ENCODE measurements at regions not wholly inside any gene's neighbourhood (a gene's known extent, or its start where the extent isn't known, plus 50 kb on each side); places are given as distances from the start of the nearest gene placed in this dataset.
A peak's percentile ranks its signal among the peaks of the same experiment; 100 is the strongest.

DNA sequence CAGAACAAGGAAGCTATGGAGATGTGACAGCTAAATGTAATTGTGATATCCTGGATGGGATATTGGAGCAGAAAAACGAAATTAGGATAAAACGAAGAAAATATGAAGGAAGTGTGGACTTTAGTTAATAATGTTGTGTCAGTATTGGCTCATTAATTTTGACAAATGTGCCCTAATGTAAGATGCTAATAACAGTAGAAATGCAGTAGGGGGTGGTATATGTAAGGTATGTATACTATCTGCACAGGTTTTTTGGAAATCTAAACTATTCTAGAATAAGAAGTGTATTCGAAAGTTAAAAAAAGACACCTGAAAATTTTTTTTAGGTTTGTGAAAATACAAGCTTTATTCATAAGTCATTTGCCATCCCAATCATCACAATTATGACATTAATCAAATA lies 421.4 kb upstream of the B3GALT2 start:
- DNase-seq (ENCODE audit: low spot score) = no peak

DNA sequence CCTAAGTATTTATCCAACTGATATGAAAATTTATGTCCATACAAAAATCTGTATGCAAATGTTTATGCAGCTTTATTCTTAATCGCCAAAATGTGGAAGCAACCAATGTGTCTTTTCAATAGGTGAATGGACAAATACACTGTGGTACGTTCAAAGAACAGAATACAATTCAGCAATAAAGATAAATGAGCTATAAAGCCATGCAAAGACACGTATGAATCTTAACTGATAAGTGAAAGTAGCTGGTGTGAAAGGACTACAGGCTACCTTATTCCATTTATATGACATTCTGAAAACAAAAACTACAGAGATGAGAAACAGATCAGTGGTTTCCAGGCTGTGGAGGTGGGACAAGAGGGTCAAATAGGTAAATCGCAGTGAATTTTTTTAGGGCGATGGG lies 419.6 kb upstream of the B3GALT2 start:
- DNase-seq (ENCODE audit: low spot score) = no peak

DNA sequence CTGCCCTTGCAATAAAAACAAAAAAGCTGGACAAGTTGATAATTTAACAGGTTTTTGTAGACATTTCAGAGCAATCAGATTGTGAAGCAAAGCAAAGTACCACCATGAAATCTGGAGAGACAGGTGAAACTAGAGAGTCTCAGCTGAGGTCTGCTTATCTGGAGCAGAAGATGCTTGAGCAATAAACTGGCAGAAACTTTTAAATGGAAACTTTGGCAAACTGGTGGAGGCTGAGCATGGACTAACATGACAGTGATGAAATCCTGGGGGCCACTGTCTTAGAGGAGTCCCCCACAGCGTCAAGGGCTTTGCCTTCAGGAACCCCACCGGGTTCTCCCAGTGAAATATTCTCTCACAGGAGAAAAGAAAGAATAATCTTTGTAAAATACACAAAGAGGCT lies 416.3 kb upstream of the B3GALT2 start:
- DNase-seq (ENCODE audit: low spot score) = no peak

DNA sequence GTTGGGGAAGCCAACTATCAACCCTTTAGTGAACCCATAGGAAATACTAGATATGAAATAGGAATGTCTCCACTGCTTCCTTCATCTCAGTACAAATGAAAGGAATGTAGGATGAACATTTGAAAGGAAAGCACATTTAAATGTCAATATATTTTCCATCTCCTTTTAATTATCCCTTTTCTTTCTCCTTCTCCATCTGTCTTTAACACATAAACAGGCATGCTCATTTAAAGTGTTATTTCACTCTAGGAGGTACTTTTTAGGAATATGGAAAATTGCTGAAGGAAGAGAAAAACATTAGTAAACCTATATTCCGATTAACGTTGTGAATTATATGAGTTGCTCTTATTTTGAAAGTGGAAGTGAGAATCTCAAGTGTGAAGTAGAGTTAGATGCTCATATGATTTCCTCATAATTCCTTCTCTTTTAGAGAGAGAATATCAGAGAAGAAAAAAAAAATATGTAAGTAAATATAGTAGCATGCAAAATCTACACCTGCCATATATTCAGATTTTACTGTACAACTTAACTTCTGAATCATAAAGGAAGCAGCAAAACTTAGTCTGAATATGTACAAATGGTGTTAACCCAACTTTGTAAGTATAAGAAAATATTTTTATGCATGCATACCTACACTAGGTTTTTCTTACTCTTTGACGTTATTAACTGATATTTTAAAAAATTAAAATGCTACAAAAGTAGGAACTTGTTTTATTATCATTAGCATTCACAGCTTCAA lies 406.9 kb upstream of the B3GALT2 start:
- no peak for DNase-seq (ENCODE audit: low spot score)

DNA sequence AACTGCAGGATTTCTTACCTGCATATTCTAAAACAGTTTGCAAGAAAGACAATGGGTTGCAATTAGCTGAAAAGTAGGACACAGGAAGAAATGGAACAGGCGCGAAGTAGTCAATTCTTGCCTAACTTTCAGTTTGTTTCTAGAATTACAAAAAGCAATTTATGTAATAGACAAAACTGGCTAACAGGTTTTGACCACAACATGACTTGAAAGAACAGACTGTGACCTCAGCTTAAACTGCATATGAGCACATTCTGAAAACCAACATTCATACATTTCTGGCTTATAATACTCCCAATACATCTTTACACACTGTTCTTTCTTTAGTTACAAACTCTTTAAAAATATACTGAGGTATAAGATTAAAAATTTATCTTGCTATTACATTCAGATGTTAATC lies 405.9 kb upstream of the B3GALT2 start:
- no peak for DNase-seq (ENCODE audit: low spot score)

DNA sequence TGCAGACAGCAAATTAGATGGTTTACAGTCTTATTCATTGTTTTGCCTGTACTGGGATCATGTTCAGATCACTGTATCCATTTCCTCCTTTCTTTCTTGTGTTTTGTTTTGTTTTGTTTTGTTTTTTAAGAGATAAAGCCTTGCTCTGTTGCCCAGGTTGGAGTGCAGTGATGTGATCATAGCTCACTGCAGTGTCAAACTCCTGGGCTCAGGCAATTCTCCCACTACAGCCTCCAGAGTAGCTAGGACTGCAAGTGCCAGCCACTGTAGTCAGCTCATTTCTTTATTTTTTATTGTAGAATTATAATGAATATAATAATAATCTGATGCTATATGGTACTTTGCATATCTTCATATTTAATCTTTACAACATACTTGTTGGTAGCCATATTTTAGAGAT lies 403.7 kb upstream of the B3GALT2 start:
- no peak for DNase-seq (ENCODE audit: low spot score)

DNA sequence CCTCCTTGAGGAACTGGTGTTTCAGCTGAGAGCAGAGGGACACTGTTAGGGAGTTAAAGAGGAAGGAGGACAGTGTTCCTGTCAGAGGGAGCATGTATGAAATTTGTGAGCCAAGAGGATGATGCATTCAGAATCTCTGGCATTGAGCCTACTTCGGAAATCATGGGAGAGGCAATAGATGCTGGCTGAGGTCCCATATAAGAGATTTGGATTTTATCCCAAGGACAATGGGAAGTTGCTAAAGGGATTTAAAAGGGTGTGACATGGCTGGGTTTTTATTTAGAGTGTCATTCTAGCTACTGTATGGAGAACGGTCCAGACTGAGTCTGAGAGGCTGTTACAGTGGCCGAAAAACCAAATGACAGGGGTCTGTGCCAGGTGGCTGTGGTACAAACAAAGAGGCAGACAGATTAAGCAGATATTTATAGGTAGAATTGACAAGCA lies 403.2 kb upstream of the B3GALT2 start:
- peak; percentile 5 for DNase-seq (ENCODE audit: low spot score)

DNA sequence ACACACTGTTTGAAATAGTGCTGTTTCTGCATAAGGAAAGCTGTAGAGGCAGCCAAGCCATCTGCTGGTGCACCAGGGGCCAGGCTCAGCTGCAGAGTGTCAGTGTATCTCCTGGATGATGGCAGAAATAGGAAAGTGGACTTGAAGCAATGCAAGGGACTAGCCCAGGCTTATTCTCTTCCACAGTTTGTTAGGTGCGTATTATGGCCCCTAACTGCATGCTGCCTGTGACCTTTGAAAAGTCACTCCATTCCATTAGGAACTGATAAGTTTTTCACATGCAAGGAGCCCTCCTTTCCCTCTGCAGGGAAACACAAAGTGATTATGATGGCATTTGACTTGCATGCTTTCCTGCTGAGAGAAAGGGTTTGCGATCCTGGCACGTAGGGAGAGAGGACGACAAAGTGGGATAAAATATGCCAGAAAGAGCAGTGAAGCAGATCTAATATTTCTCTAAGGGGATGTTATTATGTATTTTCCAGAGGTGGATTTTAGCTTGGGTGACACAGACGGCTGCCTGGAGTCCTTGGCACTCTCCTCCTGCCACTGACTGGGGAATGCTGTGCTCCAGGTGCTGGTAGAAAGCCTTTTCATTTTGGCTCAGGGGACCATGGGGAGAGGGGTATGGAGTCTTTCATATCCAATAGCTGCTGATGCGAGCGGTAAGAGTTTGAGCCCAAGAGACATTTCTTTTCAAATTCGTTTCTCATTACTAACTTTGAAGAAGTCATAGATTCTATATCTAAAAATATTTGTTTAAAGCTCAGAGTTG lies 402.1 kb upstream of the B3GALT2 start:
- no peak for DNase-seq (ENCODE audit: low spot score)

DNA sequence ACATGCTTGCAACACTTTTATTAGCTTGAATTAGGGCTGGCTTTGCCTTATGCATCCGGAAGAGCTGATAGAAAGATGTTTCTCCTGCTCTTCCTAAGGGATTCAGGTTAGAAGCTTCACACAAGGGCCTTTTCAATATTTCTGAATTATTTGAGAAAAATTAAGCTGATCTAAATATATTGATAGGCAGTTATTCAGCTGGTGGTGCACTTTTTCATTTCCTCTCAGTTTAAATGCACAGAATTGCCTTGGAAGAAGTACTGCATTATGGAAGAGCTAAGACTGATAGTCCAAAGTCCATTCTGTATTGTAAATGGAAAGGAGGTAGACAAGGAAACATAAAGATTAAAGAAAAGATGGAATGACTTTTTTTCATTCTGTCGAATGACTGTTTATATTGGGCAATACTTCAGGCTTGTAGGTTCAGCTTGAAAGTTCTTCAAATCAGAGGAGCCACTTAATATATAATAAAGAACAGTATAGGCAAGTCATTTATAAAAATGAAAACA lies 398.4 kb upstream of the B3GALT2 start:
- DNase-seq (ENCODE audit: low spot score) = no peak

DNA sequence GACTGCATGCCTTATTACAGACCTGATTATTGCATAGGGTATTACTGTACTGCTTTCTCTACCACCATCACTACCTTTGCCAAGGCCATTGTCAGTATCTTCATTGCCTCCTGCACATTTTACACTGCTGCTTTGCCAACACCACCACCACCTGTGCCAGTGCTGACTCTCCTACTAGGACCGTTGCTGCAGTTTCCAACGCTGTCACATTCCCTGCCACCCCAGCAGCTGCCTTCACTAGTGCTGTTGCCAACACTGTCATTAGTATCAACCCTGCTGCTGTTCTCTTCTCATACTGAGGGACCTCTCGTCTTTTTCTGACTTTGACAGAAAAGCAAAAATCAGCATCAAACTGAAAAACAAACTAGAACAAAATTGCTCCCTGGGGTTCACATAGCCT lies 394.9 kb upstream of the B3GALT2 start:
- no peak for DNase-seq (ENCODE audit: low spot score)

DNA sequence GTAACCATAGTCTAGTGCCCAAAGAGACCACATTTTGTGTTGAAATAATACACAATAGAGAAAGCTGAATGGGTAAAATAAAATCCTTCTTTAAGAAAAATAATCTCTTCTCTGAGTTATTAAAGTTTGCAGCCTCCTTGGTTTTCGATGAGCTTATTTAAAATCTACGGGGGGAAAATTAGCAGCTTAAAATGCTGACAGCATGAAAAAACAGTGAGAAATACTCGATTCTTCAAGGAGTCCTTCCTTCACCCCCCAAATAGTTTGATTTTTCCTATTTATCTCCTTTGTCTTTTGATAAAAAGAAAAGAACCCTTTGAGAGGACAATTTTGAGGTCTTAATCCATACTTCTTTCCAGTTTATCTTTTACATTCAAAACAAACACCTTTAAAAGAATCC lies 394.0 kb upstream of the B3GALT2 start:
- no peak for DNase-seq (ENCODE audit: low spot score)

DNA sequence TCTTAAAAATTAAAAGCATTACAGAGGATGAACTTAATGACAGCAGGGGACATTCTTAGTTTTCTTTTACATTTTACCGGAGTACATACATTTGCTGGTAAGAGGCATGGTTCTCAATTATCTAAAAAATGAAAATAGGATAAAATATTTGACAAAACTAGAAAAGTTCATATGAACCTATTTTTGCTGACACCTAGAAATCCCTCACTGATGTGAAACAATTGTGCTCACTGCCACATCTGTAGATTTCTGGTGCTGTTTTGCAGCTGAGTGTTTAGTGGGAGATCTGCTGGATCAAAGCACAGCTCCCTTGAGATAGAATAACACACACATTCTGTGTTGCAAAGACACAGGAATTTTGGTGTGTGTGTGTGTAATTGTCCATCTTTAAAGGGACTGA lies 392.9 kb upstream of the B3GALT2 start:
- no peak for DNase-seq (ENCODE audit: low spot score)

DNA sequence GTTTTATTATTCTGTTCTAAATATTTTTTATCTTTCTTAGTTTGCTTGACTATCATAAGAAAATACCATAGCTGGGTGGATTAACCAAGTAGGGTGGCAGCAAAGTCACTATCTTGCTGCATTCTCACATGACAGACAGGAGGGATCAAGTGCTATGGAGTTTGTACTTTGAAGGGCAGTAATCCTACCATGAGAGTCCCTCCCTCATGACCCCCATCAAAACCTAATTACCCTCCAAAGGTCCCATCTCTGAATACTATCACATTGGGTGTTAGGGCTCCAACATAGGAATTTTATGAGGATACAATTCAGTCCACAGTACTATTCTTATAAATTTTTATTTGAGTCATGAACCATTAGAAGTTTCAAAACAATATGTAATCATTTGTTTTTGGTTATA lies 388.5 kb upstream of the B3GALT2 start:
- DNase-seq (ENCODE audit: low spot score) = no peak

DNA sequence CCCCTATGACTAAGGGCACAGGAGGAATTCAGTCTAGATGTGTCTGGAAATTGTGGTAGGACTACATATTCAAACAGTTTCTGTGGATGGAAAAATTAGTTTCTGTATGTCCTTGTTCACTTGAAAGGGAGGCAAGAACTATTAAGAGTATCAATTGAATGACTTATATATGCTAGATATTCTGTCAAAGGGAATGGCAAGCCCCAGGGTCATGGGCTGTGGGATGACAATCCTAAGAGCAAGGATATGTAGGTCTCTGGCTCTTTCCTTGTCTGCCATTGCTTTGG lies 383.5 kb upstream of the B3GALT2 start:
- no peak for DNase-seq (ENCODE audit: low spot score)

DNA sequence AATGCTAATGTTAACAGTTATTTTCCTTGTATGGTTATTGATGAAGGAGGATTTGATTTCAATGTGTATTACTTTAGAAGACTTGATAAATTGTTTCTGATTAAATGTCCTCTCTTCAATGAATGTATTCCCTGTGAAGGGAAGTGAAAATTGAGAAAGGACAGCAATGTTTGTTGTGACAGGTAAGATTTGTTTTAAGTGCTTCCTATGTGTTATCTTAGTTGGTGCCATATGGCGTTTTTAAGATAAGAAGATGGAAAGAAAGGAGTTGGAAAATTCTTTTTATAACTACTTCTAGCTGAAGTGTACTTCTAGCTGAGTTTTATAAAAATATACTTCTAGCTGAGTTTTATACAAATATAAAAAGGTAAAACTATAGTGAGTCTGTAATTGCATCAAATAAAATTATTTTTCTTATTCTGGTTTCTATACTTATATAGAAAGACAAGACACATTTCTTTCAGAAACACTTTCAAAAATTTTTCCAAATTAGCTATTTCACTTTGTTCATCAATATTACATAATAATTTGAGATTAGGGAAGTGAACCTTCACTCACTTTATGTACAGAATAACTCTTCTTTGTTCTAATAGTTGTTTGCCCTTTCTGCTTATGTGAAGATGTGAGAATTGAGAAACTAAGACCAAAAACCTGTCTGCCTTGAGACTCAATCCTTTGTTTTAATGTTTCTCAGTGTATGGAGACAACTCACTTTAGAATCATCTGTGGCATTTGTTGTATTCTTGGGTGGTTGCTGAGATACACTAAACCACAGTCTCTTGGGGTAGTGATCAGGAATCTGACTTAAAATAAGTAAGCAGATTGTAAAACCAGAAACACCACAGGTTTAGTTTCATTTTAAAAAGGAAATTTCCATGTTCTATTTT lies 382.9 kb upstream of the B3GALT2 start:
- DNase-seq (ENCODE audit: low spot score) = peak; percentile 29

DNA sequence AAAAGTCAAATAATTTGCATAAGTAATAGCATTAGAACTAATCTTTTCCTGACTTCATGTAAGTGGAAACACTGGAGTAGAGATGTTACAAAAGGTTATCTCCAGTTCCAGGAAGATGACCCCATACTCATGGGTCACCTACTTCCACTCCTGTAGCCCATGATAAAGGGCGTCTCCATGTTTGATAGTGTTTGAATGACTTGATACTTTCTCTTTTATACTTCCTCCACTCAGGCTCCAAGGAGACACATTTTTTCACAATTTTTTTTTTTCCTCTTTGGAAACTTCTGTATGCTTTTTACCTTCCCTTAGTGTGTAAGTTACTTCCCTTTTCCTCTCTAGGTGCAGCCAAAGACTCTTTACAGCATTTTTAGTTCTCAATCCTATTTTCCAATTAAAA lies 382.1 kb upstream of the B3GALT2 start:
- DNase-seq (ENCODE audit: low spot score) = no peak

DNA sequence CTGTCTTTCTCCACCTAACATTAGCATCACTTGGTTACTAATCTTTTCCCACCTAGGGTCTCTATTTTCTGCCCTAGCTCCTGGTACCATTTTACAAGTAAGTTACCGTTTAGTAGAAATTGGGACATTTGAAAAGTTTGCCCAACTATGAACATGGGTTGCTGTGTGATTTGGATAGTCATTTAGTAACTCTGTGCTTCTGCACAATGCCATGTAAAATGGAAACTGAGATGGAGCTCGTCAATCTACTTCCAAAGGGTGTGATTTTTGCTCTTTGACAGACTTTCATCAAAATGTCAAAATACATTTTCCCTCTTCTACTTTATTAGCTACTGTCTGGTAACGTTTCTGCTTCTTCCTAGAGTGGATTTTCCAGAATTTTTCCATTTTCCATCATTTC lies 381.5 kb upstream of the B3GALT2 start:
- DNase-seq (ENCODE audit: low spot score) = no peak

DNA sequence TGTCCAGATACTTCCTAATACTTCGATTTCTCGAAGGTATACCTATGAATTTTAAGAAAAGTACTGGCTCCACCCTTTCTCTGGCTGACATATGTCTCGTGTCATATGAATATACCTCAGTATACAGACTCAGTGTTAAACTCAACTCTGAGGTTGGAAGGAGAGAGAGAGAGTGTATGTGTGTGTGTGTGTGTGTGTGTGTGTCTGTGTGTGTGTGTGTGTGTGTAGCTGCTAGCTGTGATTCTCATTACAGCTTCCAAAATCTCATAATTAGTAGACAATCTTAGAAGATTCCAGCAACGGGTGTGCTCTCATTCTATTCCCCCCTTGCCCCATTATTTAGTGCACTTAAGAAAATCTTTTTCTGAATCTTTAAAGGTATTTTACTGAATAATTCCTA lies 380.3 kb upstream of the B3GALT2 start:
- no peak for DNase-seq (ENCODE audit: low spot score)

DNA sequence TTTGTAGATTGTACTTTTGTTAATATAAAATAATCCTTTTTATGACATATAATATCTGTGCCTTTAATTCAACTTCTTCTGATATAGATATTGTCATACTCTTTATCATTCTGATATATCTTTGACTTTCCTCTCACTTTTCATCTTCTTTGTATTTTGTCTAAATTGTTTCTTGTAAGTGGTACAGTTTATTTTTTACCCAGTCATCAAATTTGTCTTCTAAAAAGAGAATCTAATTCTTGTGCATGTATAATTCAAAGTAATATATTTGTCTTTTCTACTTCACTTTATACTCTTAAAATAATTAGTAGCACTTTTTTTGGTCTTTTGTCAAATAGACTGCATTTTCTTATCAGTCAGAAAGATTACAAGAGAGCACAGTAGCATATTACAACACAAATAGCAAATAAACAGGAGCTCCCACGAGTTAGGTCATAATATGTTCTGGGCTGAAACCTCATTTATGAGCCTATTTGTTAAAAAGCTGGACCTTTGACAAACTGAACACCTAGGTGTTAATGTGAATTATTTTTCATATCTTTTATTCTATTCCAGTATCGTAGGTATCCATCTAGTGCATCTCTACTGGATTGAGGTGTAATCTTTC lies 379.7 kb upstream of the B3GALT2 start:
- DNase-seq (ENCODE audit: low spot score) = no peak

DNA sequence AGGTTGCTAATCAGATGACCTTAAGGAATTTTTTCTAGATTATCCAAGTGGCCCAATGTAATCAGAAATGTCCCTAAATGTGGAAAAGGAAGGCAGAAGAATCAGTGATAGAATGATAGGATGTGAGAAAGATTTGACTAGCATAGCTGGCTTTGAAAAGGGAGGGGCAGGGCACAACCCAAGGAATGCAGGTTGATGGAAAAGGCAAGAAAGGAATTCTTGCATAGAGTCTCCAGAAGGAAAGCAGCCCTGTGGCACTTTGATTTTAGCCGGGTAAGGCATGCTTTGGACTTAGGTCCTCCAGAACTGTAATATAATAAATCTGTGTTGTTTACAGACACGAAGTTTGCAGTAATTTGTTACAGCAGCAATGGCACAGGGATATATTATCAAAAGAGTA lies 375.7 kb upstream of the B3GALT2 start:
- no peak for DNase-seq (ENCODE audit: low spot score)

DNA sequence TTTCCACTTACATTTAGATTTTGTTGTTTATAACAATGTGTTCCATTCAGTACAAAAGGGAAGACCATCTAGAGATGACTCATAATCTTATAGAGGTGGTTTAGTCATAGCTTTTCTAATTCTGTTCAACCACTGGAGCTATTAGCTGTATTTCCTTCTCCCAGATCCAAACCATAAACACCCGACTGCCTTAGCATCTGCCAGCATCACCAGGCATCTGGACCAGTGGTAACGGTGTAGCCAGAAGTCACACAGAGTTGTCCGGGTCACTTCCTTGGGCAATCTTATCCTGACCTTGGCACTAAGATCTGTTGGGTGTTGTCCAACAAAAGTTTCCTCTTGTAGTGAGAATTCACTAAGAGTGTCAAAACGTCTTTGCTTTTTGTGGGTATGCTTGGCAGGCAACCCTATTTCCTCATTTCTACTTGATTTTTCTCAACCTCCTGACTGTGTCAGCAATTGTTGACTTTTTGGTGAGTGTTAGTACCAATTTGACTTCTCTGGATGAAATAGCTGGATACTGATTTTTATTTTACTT lies 372.1 kb upstream of the B3GALT2 start:
- peak; percentile 2 for DNase-seq (ENCODE audit: low spot score)
